Keratinocyte (primary cell): ENCODE measurements at regions not wholly inside any gene's neighbourhood (a gene's known extent, or its start where the extent isn't known, plus 50 kb on each side); places are given as distances from the start of the nearest gene placed in this dataset.

ENCODE experiments used
- DNase-seq: peaks from one replicate; pipeline ENCODE4 v3.0.0-alpha.2; 2011; ENCODE audit warnings: low read depth, missing footprints, low spot score
- FAIRE-seq: peaks from 2 replicates; lab custom pipeline; 2011; peaks lifted over from hg19 to GRCh38; lab: Jason Lieb, UNC
- H2AFZ ChIP-seq: 2 replicates; pipeline ENCODE4 v1.6.0; 2012; ENCODE audit warnings: low read length, control low read depth, inconsistent platforms; ENCODE audit not compliant: control insufficient read depth
- H3K27ac ChIP-seq: 2 replicates; pipeline ENCODE4 v1.5.1; 2011; ENCODE audit warnings: low read length; ENCODE audit not compliant: control insufficient read depth, insufficient read depth
- H3K27me3 ChIP-seq: 3 replicates; pipeline ENCODE4 v1.6.0; 2011; ENCODE audit warnings: low read length; ENCODE audit not compliant: control insufficient read depth, insufficient read depth; ENCODE audit errors: extremely low read depth
- H3K36me3 ChIP-seq, 2 experiments: 2 replicates in 1 of 2; 3 replicates in 1 of 2; pipeline ENCODE4 v1.5.1; 2011; ENCODE audit warnings: low read length in 2 of 2, mild to moderate bottlenecking in 1 of 2; ENCODE audit not compliant: control insufficient read depth in 2 of 2, insufficient read depth in 2 of 2; ENCODE audit errors: extremely low read depth in 1 of 2
- H3K4me1 ChIP-seq: 3 replicates; pipeline ENCODE4 v1.5.1; 2011; ENCODE audit warnings: low read length; ENCODE audit not compliant: control insufficient read depth, insufficient read depth; ENCODE audit errors: extremely low read depth
- H3K4me2 ChIP-seq: 3 replicates; pipeline ENCODE4 v1.6.0; 2011; ENCODE audit warnings: low read depth, low read length; ENCODE audit not compliant: control insufficient read depth, insufficient read depth; ENCODE audit errors: extremely low read depth
- H3K4me3 ChIP-seq, 3 experiments: fragments of 200-600 bp in 1 of 3; sonication (generic) in 1 of 3; 2 replicates in 2 of 3; 3 replicates in 1 of 3; pipeline ENCODE4 v1.5.1; 2011 to 2016; ENCODE audit warnings: low read length in 3 of 3, mild to moderate bottlenecking in 3 of 3, control low read depth in 2 of 3, inconsistent platforms in 1 of 3, low read depth in 1 of 3, mixed read lengths in 1 of 3, mixed run types in 1 of 3, moderate library complexity in 1 of 3; ENCODE audit not compliant: control insufficient read depth in 2 of 3, insufficient read depth in 2 of 3; ENCODE audit errors: extremely low read depth in 1 of 3
- H3K79me2 ChIP-seq: 2 replicates; pipeline ENCODE4 v1.6.0; 2012; ENCODE audit warnings: low read length; ENCODE audit not compliant: control insufficient read depth, insufficient read depth
- H3K9ac ChIP-seq: 3 replicates; pipeline ENCODE4 v1.6.0; 2011; ENCODE audit warnings: low read length; ENCODE audit not compliant: control insufficient read depth, insufficient read depth; ENCODE audit errors: extremely low read depth
- H3K9me1 ChIP-seq: 3 replicates; pipeline ENCODE4 v1.6.0; 2011; ENCODE audit warnings: low read length; ENCODE audit not compliant: control insufficient read depth, insufficient read depth; ENCODE audit errors: extremely low read depth
- H3K9me3 ChIP-seq: 2 replicates; pipeline ENCODE4 v1.5.1; 2012; ENCODE audit warnings: low read depth, low read length; ENCODE audit not compliant: control insufficient read depth
- H4K20me1 ChIP-seq: 3 replicates; pipeline ENCODE4 v1.6.0; 2011; ENCODE audit warnings: low read length; ENCODE audit not compliant: control insufficient read depth, insufficient read depth; ENCODE audit errors: extremely low read depth
- CTCF ChIP-seq, 3 experiments: IDR thresholded peaks in 1 of 3; conservative IDR thresholded peaks in 1 of 3; optimal IDR thresholded peaks in 1 of 3; 2 replicates in 2 of 3; 3 replicates in 1 of 3; pipeline versions ENCODE3 to v1.5.1; 2011; ENCODE audit warnings: low read length in 3 of 3, mild to moderate bottlenecking in 3 of 3, moderate library complexity in 2 of 3, control low read depth in 1 of 3, inconsistent platforms in 1 of 3; ENCODE audit not compliant: insufficient read depth in 2 of 3; ENCODE audit errors: extremely low read depth in 1 of 3
- EZH2 ChIP-seq: IDR thresholded peaks from one replicate; pipeline ENCODE4 v1.6.1; 2012; ENCODE audit warnings: inconsistent platforms, mild to moderate bottlenecking, low read length, moderate library complexity
- dilution Hi-C: fragments of 300-500 bp; cut with MboI; formaldehyde crosslinking; loops from one replicate; pipeline ENCODE4 v1.7.0; 2020; ENCODE audit warnings: low sequenced_read_pairs; ENCODE audit not compliant: extremely low pct_ligation_motif_present

DNA sequence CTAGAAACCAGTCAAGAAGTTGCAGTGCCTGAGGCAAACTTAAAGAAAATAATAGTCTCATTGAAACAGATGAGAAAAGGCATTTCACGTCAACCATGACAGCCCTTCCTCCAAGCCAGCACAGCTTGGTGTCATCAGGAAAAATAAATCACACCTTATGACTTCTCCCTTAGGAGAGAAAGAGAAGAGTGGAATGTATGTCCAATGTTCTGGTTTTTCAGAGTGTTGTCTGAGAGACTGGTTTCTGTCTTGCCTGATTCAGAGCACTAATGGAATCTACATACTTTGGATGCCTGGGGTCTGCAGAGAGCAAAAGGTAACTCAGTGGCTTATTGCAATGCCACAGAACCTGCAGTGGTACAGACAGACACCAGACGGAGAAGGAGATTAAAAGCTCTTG is 105.5 kb upstream of the PDE4D start:
- Histone ChIP-seq H3K79me2 (no peaks in the 10 kb centered on the region), H3K4me2 (no peak overlapping the region), H3K4me3 (no peak overlapping the region), H3K36me3 (no peaks in the 10 kb centered on the region), H3K9ac (no peak overlapping the region), H4K20me1 (no peaks in the 10 kb centered on the region), H3K27ac (no peak overlapping the region), H2AFZ (no peak overlapping the region), H3K27me3 (no peaks in the 10 kb centered on the region), H3K4me1 (no peaks in the 10 kb centered on the region), H3K9me1 (no peaks in the 10 kb centered on the region), H3K9me3 (no peaks in the 10 kb centered on the region)
- DNase-seq = no peak
- dilution Hi-C loops = no loop called here
- FAIRE-seq = no peak
- no peak for TF ChIP-seq CTCF (optimal IDR thresholded peaks at IDR 0.05 in 1 of 3, IDR thresholded peaks at IDR 0.05 in 1 of 3, conservative IDR thresholded peaks at IDR 0.05 in 1 of 3; ENCODE audit: extremely low read depth in 1 of 3, insufficient read depth in 2 of 3, low read length in 3 of 3)
- no peak for TF ChIP-seq EZH2

GRCh38 chr5:59992206-59992605 is 98.7 kb upstream of the PDE4D start:
- no peaks in the 10 kb centered on the region for H3K79me2 ChIP-seq
- H3K27ac ChIP-seq = no peak overlapping the region
- H3K4me2 ChIP-seq = no peak overlapping the region
- H3K9me3 ChIP-seq = no peaks in the 10 kb centered on the region
- no peaks in the 10 kb centered on the region for H4K20me1 ChIP-seq
- H3K4me1 ChIP-seq = no peaks in the 10 kb centered on the region
- H3K27me3 ChIP-seq = no peaks in the 10 kb centered on the region
- H3K9ac ChIP-seq = no peak overlapping the region
- no peaks in the 10 kb centered on the region for H3K9me1 ChIP-seq
- dilution Hi-C loops = no loop called here
- TF ChIP-seq EZH2 = no peak
- DNase-seq = no peak
- no peaks in the 10 kb centered on the region for H3K36me3 ChIP-seq
- H3K4me3 ChIP-seq = no peak overlapping the region
- H2AFZ ChIP-seq = no peak overlapping the region
- FAIRE-seq = no peak

- Histone ChIP-seq H4K20me1 (no peaks in the 10 kb centered on the region), H3K79me2 (no peaks in the 10 kb centered on the region), H3K36me3 (no peaks in the 10 kb centered on the region), H3K4me1 (no peaks in the 10 kb centered on the region), H3K27me3 (no peaks in the 10 kb centered on the region), H3K27ac (no peak overlapping the region), H2AFZ (no peak overlapping the region), H3K4me2 (no peak overlapping the region), H3K9me1 (no peaks in the 10 kb centered on the region), H3K4me3 (no peak overlapping the region), H3K9me3 (no peaks in the 10 kb centered on the region), H3K9ac (no peak overlapping the region)
- dilution Hi-C loops = no loop called here
- DNase-seq (no peak), FAIRE-seq (no peak)
- TF ChIP-seq EZH2 (no peak), CTCF (optimal IDR thresholded peaks at IDR 0.05 in 1 of 3, IDR thresholded peaks at IDR 0.05 in 1 of 3, conservative IDR thresholded peaks at IDR 0.05 in 1 of 3; ENCODE audit: extremely low read depth in 1 of 3, insufficient read depth in 2 of 3, low read length in 3 of 3) (no peak)
Measured at GRCh38 chr5:59988396-59988795, 94.9 kb upstream of the PDE4D start.
